Upper lobe of right lung (tissue), 1 donor: ENCODE measurements at regions not wholly inside any gene's neighbourhood (a gene's known extent, or its start where the extent isn't known, plus 50 kb on each side); places are given as distances from the start of the nearest gene placed in this dataset.
"Not testable (repeated sequence)": the region's sequence is repeated elsewhere in the genome, so short reads cannot be mapped to it uniquely, and the experiment has no call there.

Experiments
- ATAC-seq: fragments of 200-7000 bp; cut with Tn5 transposase; one replicate; pipeline ENCODE4 v1.9.1; 2020; ENCODE audit warnings: mild to moderate bottlenecking, moderate library complexity
- DNase-seq: peaks from one replicate; pipeline ENCODE4 v3.0.0-alpha.2; 2020
- H3K27ac ChIP-seq: fragments of 200-600 bp; one replicate; pipeline ENCODE4 v1.8.0; 2022
- H3K27me3 ChIP-seq: fragments of 200-600 bp; one replicate; pipeline ENCODE4 v1.8.0; 2022; ENCODE audit warnings: mild to moderate bottlenecking
- H3K36me3 ChIP-seq: fragments of 200-600 bp; one replicate; pipeline ENCODE4 v1.8.0; 2022
- H3K4me1 ChIP-seq: fragments of 200-600 bp; one replicate; pipeline ENCODE4 v1.8.0; 2022
- H3K4me3 ChIP-seq: fragments of 200-600 bp; one replicate; pipeline ENCODE4 v1.8.0; 2022; ENCODE audit warnings: mild to moderate bottlenecking
- H3K9me3 ChIP-seq: fragments of 200-600 bp; one replicate; pipeline ENCODE4 v1.8.0; 2022
- CTCF ChIP-seq: fragments of 200-600 bp; IDR thresholded peaks from one replicate; pipeline ENCODE4 v1.8.0; 2022; ENCODE audit warnings: antibody characterized with exemption
- intact Hi-C: fragments of 100-400 bp; cut with DNase I; formaldehyde crosslinking; loops from one replicate; pipeline ENCODE4 v1.11.0; 2022
- donor health status: DM: no; HTN: yes; CAD: no; lungs with severe emphysema.

- H3K27me3 ChIP-seq, H3K27ac ChIP-seq, DNase-seq, H3K36me3 ChIP-seq, intact Hi-C loops, H3K4me1 ChIP-seq, H3K9me3 ChIP-seq, H3K4me3 ChIP-seq: not testable (repeated sequence)
- ATAC-seq, result peak; percentile 52
Measured at GRCh38 chr5:20875726-20876125, 887.7 kb upstream of the CDH18 start.

- H3K27ac ChIP-seq, ATAC-seq, H3K4me3 ChIP-seq, DNase-seq, H3K9me3 ChIP-seq, intact Hi-C loops, H3K36me3 ChIP-seq, H3K27me3 ChIP-seq, H3K4me1 ChIP-seq: not testable (repeated sequence)
Measured at GRCh38 chr5:20865892-20866291, 877.9 kb upstream of the CDH18 start.

GRCh38 chr5:20833081-20833627 is 845.2 kb upstream of the CDH18 start:
- intact Hi-C loops, result no loop called here
- ATAC-seq (no peak), DNase-seq (no peak)
- Histone ChIP-seq H3K4me3 (no peak overlapping the region), H3K27me3 (no peaks in the 10 kb centered on the region), H3K27ac (no peak overlapping the region), H3K9me3 (no peaks in the 10 kb centered on the region), H3K36me3 (no peaks in the 10 kb centered on the region), H3K4me1 (no peaks in the 10 kb centered on the region)
- no peak for TF ChIP-seq CTCF

DNA sequence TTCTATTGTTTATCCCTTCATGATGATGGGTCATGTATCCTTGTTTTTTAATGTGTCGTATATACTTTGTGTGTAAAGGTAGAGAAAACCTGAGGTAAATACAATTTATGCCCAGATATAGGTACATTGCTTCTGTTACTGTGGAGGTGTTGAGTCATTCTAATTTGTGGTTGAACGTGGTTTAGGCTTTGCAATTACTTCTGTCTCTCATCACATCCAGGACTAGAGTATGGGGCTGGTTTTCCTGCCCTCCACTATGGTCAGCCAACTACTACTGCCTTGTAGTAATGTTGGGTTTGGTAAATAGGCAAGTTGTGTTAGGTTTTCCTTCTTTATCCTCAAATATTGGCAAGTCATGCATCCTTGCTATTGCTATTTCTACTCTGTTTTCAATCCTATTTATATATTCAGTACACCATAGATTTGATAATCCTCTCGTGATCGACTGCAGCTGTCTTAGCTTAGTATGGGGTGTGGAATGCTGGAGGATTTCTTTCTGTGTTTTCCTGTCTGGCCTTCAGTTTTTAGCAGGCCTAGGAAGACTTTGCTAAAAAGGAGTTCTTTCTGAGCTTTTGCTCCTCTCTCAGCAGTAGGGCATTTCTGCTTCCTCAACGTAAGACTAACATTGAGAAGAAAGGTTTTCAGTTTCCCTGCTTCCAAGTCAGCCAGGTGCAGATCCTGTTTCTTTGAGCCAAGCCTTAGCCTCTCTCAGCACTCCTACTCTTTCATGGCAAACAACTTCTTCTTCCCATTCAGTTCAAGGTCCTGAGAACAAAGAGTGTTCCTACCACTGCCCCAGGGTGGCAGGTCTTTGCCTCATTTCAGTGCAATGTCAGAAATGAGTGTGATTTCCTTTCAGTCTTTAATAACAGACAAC is 844.4 kb upstream of the CDH18 start:
- Histone ChIP-seq H3K36me3 (no peaks in the 10 kb centered on the region), H3K27ac (no peak overlapping the region), H3K4me1 (no peaks in the 10 kb centered on the region), H3K9me3 (no peaks in the 10 kb centered on the region), H3K4me3 (no peak overlapping the region), H3K27me3 (no peaks in the 10 kb centered on the region)
- ATAC-seq (no peak), DNase-seq (no peak)
- no peak for TF ChIP-seq CTCF
- intact Hi-C loops, result no loop called here

- H3K27ac ChIP-seq, H3K4me1 ChIP-seq, H3K36me3 ChIP-seq, DNase-seq, intact Hi-C loops, H3K9me3 ChIP-seq, H3K27me3 ChIP-seq, H3K4me3 ChIP-seq, ATAC-seq: not testable (repeated sequence)
Measured at GRCh38 chr5:20825951-20826350, 838.0 kb upstream of the CDH18 start.

GRCh38 chr5:20797216-20797615 is 809.2 kb upstream of the CDH18 start:
- H3K27me3 ChIP-seq, H3K4me3 ChIP-seq, H3K4me1 ChIP-seq, H3K27ac ChIP-seq, H3K36me3 ChIP-seq, ATAC-seq, H3K9me3 ChIP-seq, DNase-seq, intact Hi-C loops: not testable (repeated sequence)

DNA sequence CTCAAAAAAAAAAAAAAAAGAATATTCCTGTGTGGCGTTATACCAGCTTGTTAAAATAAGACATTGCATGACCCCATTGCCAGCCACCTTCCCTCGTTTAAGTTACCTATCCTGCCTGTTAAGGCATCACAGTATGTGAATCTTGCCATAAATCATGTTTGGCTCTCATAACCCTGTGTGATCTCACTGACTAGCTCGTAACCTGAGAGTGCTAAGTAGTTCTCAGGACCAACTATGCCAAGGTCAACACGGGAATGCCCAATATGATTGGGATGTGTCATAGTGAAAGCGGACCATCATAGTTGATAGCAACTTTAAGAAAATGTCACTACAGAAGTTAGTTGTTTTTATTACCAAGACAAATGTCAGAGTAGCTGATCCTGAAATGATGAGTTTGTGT is 796.8 kb upstream of the CDH18 start:
- H3K9me3 ChIP-seq, DNase-seq, intact Hi-C loops, H3K27ac ChIP-seq, H3K36me3 ChIP-seq, ATAC-seq, H3K4me1 ChIP-seq, H3K27me3 ChIP-seq, H3K4me3 ChIP-seq: not testable (repeated sequence)

DNA sequence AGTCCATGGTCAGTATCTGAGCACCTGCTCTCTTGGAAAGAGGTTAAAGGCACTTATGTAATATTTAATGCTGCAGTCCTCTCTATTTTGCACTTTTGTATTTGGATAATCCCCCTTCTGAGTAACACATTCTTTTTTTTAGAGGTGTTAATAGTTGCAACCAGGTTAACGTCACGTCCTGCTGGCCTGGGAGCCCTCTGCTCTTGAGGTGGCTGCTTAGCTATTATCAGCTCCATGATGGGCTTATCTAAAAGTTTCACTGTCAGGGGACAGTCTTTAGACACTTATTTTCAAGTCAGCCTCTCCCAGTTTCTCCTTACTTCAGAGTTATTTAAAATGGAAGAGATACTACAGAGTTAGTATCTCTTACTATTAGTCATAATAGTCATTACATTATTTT is 795.5 kb upstream of the CDH18 start:
- H3K9me3 ChIP-seq, H3K4me1 ChIP-seq, ATAC-seq, H3K36me3 ChIP-seq, DNase-seq, H3K27ac ChIP-seq, intact Hi-C loops, H3K4me3 ChIP-seq, H3K27me3 ChIP-seq: not testable (repeated sequence)

DNA sequence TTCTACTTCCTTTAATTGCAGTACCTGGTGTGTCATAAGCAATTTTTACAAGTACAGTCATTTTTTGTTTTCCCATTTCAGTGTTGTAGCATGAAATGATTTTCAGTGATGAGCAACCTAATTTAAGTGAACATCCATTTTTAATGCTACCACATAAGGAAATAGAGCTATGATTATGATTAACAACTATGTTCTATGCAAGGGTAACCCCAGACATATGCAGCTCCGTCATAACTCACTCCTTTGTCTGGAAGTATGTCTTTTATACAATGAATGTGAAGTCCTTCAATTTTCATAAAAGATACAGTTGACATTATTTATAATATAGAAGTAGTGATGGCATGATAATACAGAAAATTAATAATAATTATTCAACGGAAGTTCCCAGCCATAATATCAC is 783.3 kb upstream of the CDH18 start:
- not testable (repeated sequence) for H3K36me3 ChIP-seq, ATAC-seq

DNA sequence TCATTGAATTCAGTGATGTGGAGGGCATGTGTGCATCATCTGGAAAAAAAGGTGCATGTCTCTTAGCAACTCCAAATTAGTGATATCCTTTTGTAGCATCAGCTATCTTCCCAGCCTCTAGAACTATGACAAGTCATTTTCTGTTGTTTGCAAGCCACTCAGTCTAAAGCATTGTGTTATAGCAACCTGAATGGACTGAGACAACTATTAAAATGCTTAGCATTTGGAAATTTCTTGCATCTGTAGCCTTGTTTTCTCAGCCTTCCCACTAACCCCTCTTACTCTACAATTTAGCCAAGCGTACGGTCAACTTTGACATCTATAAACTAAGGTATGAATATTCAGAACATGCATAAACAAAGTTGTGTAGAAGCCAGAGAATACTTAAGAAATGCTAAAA is 777.1 kb upstream of the CDH18 start:
- intact Hi-C loops, H3K4me3 ChIP-seq, H3K27ac ChIP-seq, H3K36me3 ChIP-seq, DNase-seq, H3K27me3 ChIP-seq, H3K9me3 ChIP-seq, ATAC-seq, H3K4me1 ChIP-seq: not testable (repeated sequence)

More for the DNA sequence above, 783.3 kb upstream of the CDH18 start:
- DNase-seq, H3K4me3 ChIP-seq, H3K9me3 ChIP-seq, H3K27me3 ChIP-seq, H3K27ac ChIP-seq, H3K4me1 ChIP-seq, intact Hi-C loops: not testable (repeated sequence)

DNA sequence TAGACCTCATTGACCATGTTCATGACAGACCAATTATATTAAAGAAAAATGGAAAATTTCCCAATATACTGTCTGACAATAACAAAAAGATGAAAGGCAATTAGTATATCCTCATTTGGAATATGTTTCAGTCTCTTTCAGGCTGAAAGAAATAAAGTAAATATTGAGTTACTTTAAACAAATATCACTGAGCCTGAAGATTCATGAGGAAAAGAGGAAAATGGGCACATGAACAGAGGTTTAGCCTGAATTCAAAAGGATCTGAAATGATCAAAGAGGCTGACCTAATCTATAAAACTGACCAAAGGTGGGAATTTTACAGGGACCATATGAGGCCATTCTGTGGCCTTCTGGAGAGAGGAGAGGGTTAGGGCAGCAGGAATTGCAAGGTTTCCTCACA is 771.5 kb upstream of the CDH18 start:
- DNase-seq, H3K4me1 ChIP-seq, ATAC-seq, H3K27ac ChIP-seq, H3K4me3 ChIP-seq, H3K9me3 ChIP-seq, intact Hi-C loops, H3K36me3 ChIP-seq, H3K27me3 ChIP-seq: not testable (repeated sequence)

- H3K36me3 ChIP-seq, H3K4me3 ChIP-seq, H3K9me3 ChIP-seq, H3K4me1 ChIP-seq, H3K27ac ChIP-seq, ATAC-seq, H3K27me3 ChIP-seq, intact Hi-C loops, DNase-seq: not testable (repeated sequence)
Measured at GRCh38 chr5:20752179-20752578, 764.2 kb upstream of the CDH18 start.
